H9 (cell line): ENCODE measurements at regions not wholly inside any gene's neighbourhood (a gene's known extent, or its start where the extent isn't known, plus 50 kb on each side); places are given as distances from the start of the nearest gene placed in this dataset.

Source experiments
- DNase-seq: peaks from one replicate; pipeline ENCODE4 v3.0.0-alpha.2; 2017
- H2AFZ ChIP-seq: one replicate; pipeline ENCODE4 v1.6.1; 2013; ENCODE audit warnings: mild to moderate bottlenecking, low read length, control low read depth, moderate library complexity
- H2AK5ac ChIP-seq: 2 replicates; pipeline ENCODE4 v1.6.1; 2013; ENCODE audit warnings: low read length, control low read depth, mixed read lengths; ENCODE audit not compliant: insufficient read length
- H2BK120ac ChIP-seq: one replicate; pipeline ENCODE4 v1.6.1; 2013; ENCODE audit warnings: low read depth, mild to moderate bottlenecking, low read length, control low read depth, inconsistent platforms; ENCODE audit not compliant: poor library complexity, severe bottlenecking
- H2BK12ac ChIP-seq: 2 replicates; pipeline ENCODE4 v1.6.1; 2013; ENCODE audit warnings: low read length, control low read depth, mixed read lengths, low read depth; ENCODE audit not compliant: insufficient read length
- H2BK15ac ChIP-seq: 2 replicates; pipeline ENCODE4 v1.6.1; 2013; ENCODE audit warnings: low read depth, low read length, control low read depth
- H2BK20ac ChIP-seq: one replicate; pipeline ENCODE4 v1.6.1; 2013; ENCODE audit warnings: low read depth, mild to moderate bottlenecking, low read length, control low read depth, inconsistent platforms; ENCODE audit not compliant: poor library complexity, severe bottlenecking
- H2BK5ac ChIP-seq: 2 replicates; pipeline ENCODE4 v1.6.1; 2013; ENCODE audit warnings: low read length, control low read depth, mixed read lengths; ENCODE audit not compliant: insufficient read length
- H3K14ac ChIP-seq: 2 replicates; pipeline ENCODE4 v1.6.1; 2013; ENCODE audit warnings: low read length, control low read depth; ENCODE audit not compliant: insufficient read depth
- H3K18ac ChIP-seq: 2 replicates; pipeline ENCODE4 v1.6.1; 2013; ENCODE audit warnings: low read depth, mild to moderate bottlenecking, mixed read lengths, low read length, control low read depth; ENCODE audit not compliant: insufficient read length
- H3K23ac ChIP-seq: 2 replicates; pipeline ENCODE4 v1.6.1; 2013; ENCODE audit warnings: low read length, control low read depth, mixed read lengths, low read depth; ENCODE audit not compliant: insufficient read length
- H3K23me2 ChIP-seq: 2 replicates; pipeline ENCODE4 v1.6.1; 2013; ENCODE audit warnings: low read depth, mild to moderate bottlenecking, mixed read lengths, low read length, control low read depth; ENCODE audit not compliant: insufficient read length, poor library complexity, severe bottlenecking
- H3K27ac ChIP-seq: 2 replicates; pipeline ENCODE4 v1.5.1; 2013; ENCODE audit warnings: low read length, control low read depth, mixed read lengths, low read depth; ENCODE audit not compliant: insufficient read length
- H3K27me3 ChIP-seq: 2 replicates; pipeline ENCODE4 v1.6.1; 2013; ENCODE audit warnings: low read length, control low read depth, inconsistent platforms; ENCODE audit not compliant: insufficient read depth
- H3K4ac ChIP-seq: 2 replicates; pipeline ENCODE4 v1.6.1; 2013; ENCODE audit warnings: low read depth, mild to moderate bottlenecking, control low read depth, inconsistent platforms, low read length, moderate library complexity
- H3K4me1 ChIP-seq: 2 replicates; pipeline ENCODE4 v1.6.1; 2013; ENCODE audit warnings: low read length, control low read depth, inconsistent platforms; ENCODE audit not compliant: insufficient read depth
- H3K4me2 ChIP-seq: 2 replicates; pipeline ENCODE4 v1.6.1; 2013; ENCODE audit warnings: low read length, control low read depth, mixed read lengths; ENCODE audit not compliant: insufficient read length, insufficient read depth
- H3K56ac ChIP-seq: 2 replicates; pipeline ENCODE4 v1.6.1; 2013; ENCODE audit warnings: low read depth, mild to moderate bottlenecking, mixed read lengths, low read length, control low read depth; ENCODE audit not compliant: insufficient read length
- H3K79me1 ChIP-seq: 2 replicates; pipeline ENCODE4 v1.6.1; 2013; ENCODE audit warnings: low read depth, mild to moderate bottlenecking, moderate library complexity, low read length, control low read depth, inconsistent platforms; ENCODE audit not compliant: insufficient read depth, poor library complexity, severe bottlenecking
- H3K79me2 ChIP-seq: 2 replicates; pipeline ENCODE4 v1.6.1; 2013; ENCODE audit warnings: low read length, control low read depth, inconsistent platforms; ENCODE audit not compliant: insufficient read depth
- H3K9ac ChIP-seq: 2 replicates; pipeline ENCODE4 v1.6.1; 2013; ENCODE audit warnings: low read length, control low read depth, mixed read lengths; ENCODE audit not compliant: insufficient read length; ENCODE audit errors: extremely low read depth
- H3K9me3 ChIP-seq: one replicate; pipeline ENCODE4 v1.6.1; 2013; ENCODE audit warnings: low read depth, low read length, inconsistent platforms; ENCODE audit not compliant: control insufficient read depth
- H3T11ph ChIP-seq: one replicate; pipeline ENCODE4 v1.6.1; 2013; ENCODE audit warnings: mild to moderate bottlenecking, low read length, control low read depth, inconsistent platforms
- H4K20me1 ChIP-seq: one replicate; pipeline ENCODE4 v1.6.1; 2013; ENCODE audit not compliant: control insufficient read depth, insufficient read length, insufficient read depth
- H4K5ac ChIP-seq: 2 replicates; pipeline ENCODE4 v1.6.1; 2013; ENCODE audit warnings: low read depth, mild to moderate bottlenecking, mixed read lengths, low read length, control low read depth; ENCODE audit not compliant: insufficient read length
- H4K8ac ChIP-seq: replicated peaks from 2 replicates; pipeline ENCODE4 v1.6.1; 2013; ENCODE audit warnings: low read length, control low read depth, mixed read lengths, low read depth; ENCODE audit not compliant: insufficient read length
- H4K91ac ChIP-seq: 2 replicates; pipeline ENCODE4 v1.6.1; 2013; ENCODE audit warnings: low read depth, mild to moderate bottlenecking, moderate library complexity, mixed read lengths, low read length, control low read depth; ENCODE audit not compliant: insufficient read length
- H3K27ac Mint-ChIP-seq, 3 experiments: 2 replicates in 2 of 3; 3 replicates in 1 of 3; pipeline ENCODE4 v1.8.0; 2020 to 2021; ENCODE audit warnings: mixed read lengths in 3 of 3, mild to moderate bottlenecking in 1 of 3, moderate library complexity in 1 of 3
- H3K27me3 Mint-ChIP-seq: 2 replicates; pipeline ENCODE4 v1.8.0; 2021; ENCODE audit warnings: low read depth, mild to moderate bottlenecking, moderate library complexity, mixed read lengths
- H3K36me3 Mint-ChIP-seq, 3 experiments: 2 replicates in 2 of 3; 3 replicates in 1 of 3; pipeline ENCODE4 v1.8.0; 2020 to 2021; ENCODE audit warnings: low read depth in 3 of 3, mixed read lengths in 3 of 3; ENCODE audit not compliant: insufficient read depth in 1 of 3
- H3K4me1 Mint-ChIP-seq, 2 experiments: 2 replicates each; pipeline ENCODE4 v1.8.0; 2020; ENCODE audit warnings: mixed read lengths in 2 of 2
- H3K4me3 Mint-ChIP-seq, 2 experiments: 2 replicates in 1 of 2; 3 replicates in 1 of 2; pipeline ENCODE4 v1.8.0; 2020 to 2021; ENCODE audit warnings: mild to moderate bottlenecking in 2 of 2, mixed read lengths in 2 of 2, moderate library complexity in 1 of 2
- H3K9me3 Mint-ChIP-seq, 2 experiments: 2 replicates in 1 of 2; 3 replicates in 1 of 2; pipeline ENCODE4 v1.8.0; 2020; ENCODE audit warnings: mild to moderate bottlenecking in 2 of 2, mixed read lengths in 2 of 2, moderate library complexity in 1 of 2
- CTCF ChIP-seq: fragments of 200-600 bp; sonication (generic); conservative IDR thresholded peaks from 3 replicates; pipeline ENCODE4 v1.8.0; 2021; ENCODE audit warnings: antibody characterized with exemption, mild to moderate bottlenecking
- WGBS: extraction: QIAGEN DNeasy Blood & Tissue Kit; methylation state at CpG from one replicate; pipeline ENCODE4 v1.1.7; 2013; ENCODE audit warnings: missing lambda C conversion rate, low lambda C conversion rate, mixed read lengths; ENCODE audit not compliant: insufficient read length; ENCODE audit errors: extremely low coverage; 5-methylcytosine and 5-hydroxymethylcytosine counted together

- no peak overlapping the region for H3K4ac ChIP-seq
Observed at GRCh38 chr17:77461277-77462057, 320.7 kb downstream of the SEC14L1 start.

More at GRCh38 chr17:77461277-77462057, 320.7 kb downstream of the SEC14L1 start:
- peak overlapping the region; percentile 79 to 93 (median 92); a peak in 6 of 7 replicates for H3K27ac Mint-ChIP-seq
- no peak overlapping the region for H3K4me3 Mint-ChIP-seq
- H3K18ac ChIP-seq: no peak overlapping the region
- no peak for TF ChIP-seq CTCF
- DNase-seq: no peak
- no CpG with 5 or more reads among the region's 16 CpGs for WGBS
- no peak overlapping the region for H3K56ac ChIP-seq
- no peak overlapping the region for H2BK20ac ChIP-seq
- no peaks in the 10 kb centered on the region; the same call in 1 of the 2 replicates for H3K4me1 ChIP-seq
- no peak overlapping the region for H3K27ac ChIP-seq
- no peak overlapping the region for H2BK12ac ChIP-seq
- no peaks in the 10 kb centered on the region for H3K27me3 ChIP-seq
- peaks cover 43 to 52% of the 10 kb centered on the region in 2 experiments for H3K4me1 Mint-ChIP-seq
- H4K8ac ChIP-seq: no peak overlapping the region
- H2AFZ ChIP-seq: no peak overlapping the region
- no peak overlapping the region for H4K91ac ChIP-seq
- peaks cover 3% of the 10 kb centered on the region for H3K79me1 ChIP-seq
- no peaks in the 10 kb centered on the region for H3K27me3 Mint-ChIP-seq
- H3K9me3 ChIP-seq: no peaks in the 10 kb centered on the region
- H4K20me1 ChIP-seq: no peaks in the 10 kb centered on the region
- no peak overlapping the region for H2BK120ac ChIP-seq
- H3T11ph ChIP-seq: no peak overlapping the region
- H3K4me2 ChIP-seq: no peak overlapping the region
- no peaks in the 10 kb centered on the region; a peak in 1 of 5 replicates for H3K9me3 Mint-ChIP-seq
- H3K9ac ChIP-seq: no peak overlapping the region
- no peak overlapping the region for H4K5ac ChIP-seq
- H3K23me2 ChIP-seq: no peaks in the 10 kb centered on the region
- no peak overlapping the region for H2BK15ac ChIP-seq
- no peak overlapping the region for H2AK5ac ChIP-seq
- peaks cover 9% of the 10 kb centered on the region; the same call in 1 of the 2 replicates for H3K79me2 ChIP-seq
- H2BK5ac ChIP-seq: no peak overlapping the region
- H3K36me3 Mint-ChIP-seq: peaks cover 2 to 14% (median 10%) of the 10 kb centered on the region in 3 experiments; a peak in 6 of 7 replicates
- no peak overlapping the region for H3K23ac ChIP-seq
- no peak overlapping the region; the same call in 1 of the 2 replicates for H3K14ac ChIP-seq
